ENCODE measurements at regions not wholly inside any gene's neighbourhood (a gene's known extent, or its start where the extent isn't known, plus 50 kb on each side); places are given as distances from the start of the nearest gene placed in this dataset.

- Mint-ChIP-seq H3K27ac (peak overlapping the region; percentile 36; the same call in 1 of the 2 replicates), H3K9me3 (no peaks in the 10 kb centered on the region), H3K27me3 (ENCODE audit: insufficient read depth) (no peaks in the 10 kb centered on the region), H3K4me3 (peak overlapping the region; percentile 45), H3K4me1 (ENCODE audit: low read depth) (peaks cover 21% of the 10 kb centered on the region), H3K36me3 (ENCODE audit: low read depth) (no peaks in the 10 kb centered on the region)
- no peak for TF ChIP-seq CTCF (IDR thresholded peaks at IDR 0.05)
- DNase-seq = peak; percentile 68
Observed at GRCh38 chr1:79128722-79129121, 122.2 kb upstream of the ADGRL4 start.

GRCh38 chr1:79124756-79125155 lies 118.2 kb upstream of the ADGRL4 start:
- Mint-ChIP-seq H3K9me3 (no peaks in the 10 kb centered on the region), H3K27ac (no peak overlapping the region), H3K4me1 (ENCODE audit: low read depth) (peaks cover 21% of the 10 kb centered on the region), H3K36me3 (ENCODE audit: low read depth) (no peaks in the 10 kb centered on the region), H3K4me3 (no peak overlapping the region), H3K27me3 (ENCODE audit: insufficient read depth) (no peaks in the 10 kb centered on the region)
- TF ChIP-seq CTCF (IDR thresholded peaks at IDR 0.05) = no peak
- no peak for DNase-seq

DNA sequence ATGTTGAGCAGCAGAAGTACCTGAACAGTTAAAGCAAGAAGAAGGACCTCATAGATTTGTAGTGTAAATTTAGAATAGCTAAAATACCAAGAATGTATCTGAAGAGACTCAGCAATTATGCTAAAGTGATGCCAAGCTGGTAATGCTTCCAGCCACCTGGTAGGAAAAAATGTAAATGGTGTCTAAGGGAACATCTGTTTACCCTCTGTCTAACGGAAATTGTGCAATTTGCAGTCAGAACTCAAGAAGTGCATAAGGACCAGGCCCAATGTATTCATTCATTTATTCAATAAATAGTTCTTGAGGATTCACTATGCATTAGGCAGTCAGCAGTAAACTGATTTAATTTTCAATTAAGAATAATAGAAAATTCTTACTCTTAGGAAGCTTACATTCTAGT lies 116.0 kb upstream of the ADGRL4 start:
- DNase-seq = no peak
- no peak overlapping the region for H3K27ac Mint-ChIP-seq
- no peaks in the 10 kb centered on the region for H3K36me3 Mint-ChIP-seq (ENCODE audit: low read depth)
- no peak overlapping the region for H3K4me3 Mint-ChIP-seq
- H3K27me3 Mint-ChIP-seq (ENCODE audit: insufficient read depth) = no peaks in the 10 kb centered on the region
- peaks cover 7% of the 10 kb centered on the region; the same call in 1 of the 2 replicates for H3K4me1 Mint-ChIP-seq (ENCODE audit: low read depth)
- TF ChIP-seq CTCF (IDR thresholded peaks at IDR 0.05) = no peak
- no peaks in the 10 kb centered on the region for H3K9me3 Mint-ChIP-seq

DNA sequence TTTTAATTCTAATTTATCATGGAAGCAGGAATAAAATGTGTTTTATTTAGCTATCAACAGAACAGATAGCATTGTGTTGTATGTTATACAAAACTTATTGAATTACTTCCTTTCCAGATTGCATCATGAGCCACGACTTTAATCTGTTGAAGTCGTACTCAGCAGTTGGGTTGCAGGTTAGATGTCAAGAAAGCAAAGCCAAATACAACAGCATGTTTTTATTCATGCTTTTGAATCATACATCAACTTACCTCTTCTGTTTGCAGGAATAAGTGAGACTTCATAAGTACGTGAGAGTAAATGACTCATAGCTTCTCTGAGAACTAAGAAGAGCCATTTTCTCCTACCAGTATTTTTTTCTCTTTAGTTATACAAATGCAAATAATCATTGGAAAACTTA lies 110.8 kb upstream of the ADGRL4 start:
- H3K4me1 Mint-ChIP-seq (ENCODE audit: low read depth) = peaks cover 5% of the 10 kb centered on the region; the same call in 1 of the 2 replicates
- no peak for TF ChIP-seq CTCF (IDR thresholded peaks at IDR 0.05)
- peaks cover 5% of the 10 kb centered on the region; the same call in 1 of the 2 replicates for H3K36me3 Mint-ChIP-seq (ENCODE audit: low read depth)
- DNase-seq = no peak
- H3K27me3 Mint-ChIP-seq (ENCODE audit: insufficient read depth) = no peaks in the 10 kb centered on the region
- no peak overlapping the region for H3K4me3 Mint-ChIP-seq
- no peaks in the 10 kb centered on the region for H3K9me3 Mint-ChIP-seq
- H3K27ac Mint-ChIP-seq = no peak overlapping the region

DNA sequence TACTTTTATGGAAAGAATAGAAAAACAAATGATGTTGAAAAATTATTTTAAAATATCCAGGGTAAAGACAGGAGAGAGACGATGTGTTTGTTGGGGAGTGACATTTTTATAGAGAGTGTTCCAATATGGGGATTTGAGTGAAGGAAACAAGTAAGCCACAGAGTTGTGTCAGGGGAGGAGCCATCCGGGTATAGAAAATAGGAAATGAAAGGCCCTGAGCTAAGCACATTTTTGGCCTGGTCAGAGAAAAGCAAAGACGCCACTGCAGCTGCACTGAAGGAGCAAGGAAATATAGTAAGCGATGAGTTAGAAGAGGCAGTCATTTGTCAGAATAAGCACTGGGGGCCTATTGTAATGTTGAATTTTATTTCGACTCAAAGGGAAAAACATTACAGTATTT lies 107.3 kb upstream of the ADGRL4 start:
- no peaks in the 10 kb centered on the region for H3K9me3 Mint-ChIP-seq
- H3K36me3 Mint-ChIP-seq (ENCODE audit: low read depth) = peaks cover 5% of the 10 kb centered on the region; the same call in 1 of the 2 replicates
- peak overlapping the region; percentile 2; the same call in 1 of the 2 replicates for H3K4me3 Mint-ChIP-seq
- DNase-seq = no peak
- peaks cover 5% of the 10 kb centered on the region; the same call in 1 of the 2 replicates for H3K4me1 Mint-ChIP-seq (ENCODE audit: low read depth)
- TF ChIP-seq CTCF (IDR thresholded peaks at IDR 0.05) = no peak
- H3K27me3 Mint-ChIP-seq (ENCODE audit: insufficient read depth) = no peaks in the 10 kb centered on the region
- H3K27ac Mint-ChIP-seq = no peak overlapping the region; the same call in 1 of the 2 replicates

DNA sequence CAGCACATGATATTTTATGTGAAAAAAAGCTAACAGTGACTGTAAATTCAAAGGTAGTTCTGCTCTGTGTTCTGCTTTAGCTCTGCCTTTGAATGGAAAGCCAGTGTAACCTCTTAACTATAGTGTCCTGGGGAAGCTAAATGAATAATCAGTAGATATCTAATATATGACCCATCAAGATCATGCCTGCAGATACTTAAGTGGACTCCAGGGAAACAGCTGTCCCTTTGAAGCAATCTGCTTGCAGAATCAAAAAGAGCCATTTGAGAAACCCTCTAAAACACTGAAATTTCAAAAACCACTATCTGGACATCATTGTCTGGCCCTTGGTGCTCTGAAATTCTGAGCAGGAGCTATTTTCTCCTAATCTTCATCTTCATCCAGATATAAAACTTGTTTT lies 104.2 kb upstream of the ADGRL4 start:
- H3K36me3 Mint-ChIP-seq (ENCODE audit: low read depth) = peaks cover 5% of the 10 kb centered on the region; the same call in 1 of the 2 replicates
- no peak overlapping the region for H3K27ac Mint-ChIP-seq
- peaks cover 10% of the 10 kb centered on the region for H3K4me1 Mint-ChIP-seq (ENCODE audit: low read depth)
- no peak for TF ChIP-seq CTCF (IDR thresholded peaks at IDR 0.05)
- H3K4me3 Mint-ChIP-seq = no peak overlapping the region
- no peak for DNase-seq
- no peaks in the 10 kb centered on the region for H3K27me3 Mint-ChIP-seq (ENCODE audit: insufficient read depth)
- no peaks in the 10 kb centered on the region for H3K9me3 Mint-ChIP-seq

Measured in HFFc6 (cell line).